GM23338 (cell line): ENCODE measurements at regions not wholly inside any gene's neighbourhood (a gene's known extent, or its start where the extent isn't known, plus 50 kb on each side); places are given as distances from the start of the nearest gene placed in this dataset.

Experiments used
- ATAC-seq: fragments of 200-7000 bp; cut with Tn5 transposase; 3 replicates; pipeline ENCODE4 v1.9.1; 2020
- DNase-seq: peaks from one replicate; pipeline ENCODE4 v3.0.0-alpha.2; 2015; ENCODE audit warnings: low spot score
- H2AFZ ChIP-seq: fragments of 200-600 bp; sonication (generic); 2 replicates; pipeline ENCODE4 v1.8.0; 2016; ENCODE audit warnings: antibody characterized with exemption, mild to moderate bottlenecking, moderate library complexity
- H3F3A ChIP-seq: fragments of 200-600 bp; sonication (generic); replicated peaks from 2 replicates; pipeline ENCODE4 v1.8.0; 2017; ENCODE audit warnings: antibody characterized with exemption, mixed run types, low read depth
- H3K27ac ChIP-seq: fragments of 200-600 bp; sonication (generic); 2 replicates; pipeline ENCODE4 v1.6.1; 2016; ENCODE audit warnings: low read depth
- H3K27me3 ChIP-seq: fragments of 200-600 bp; sonication (generic); 2 replicates; pipeline ENCODE4 v1.8.0; 2016; ENCODE audit warnings: mild to moderate bottlenecking, mixed run types, moderate library complexity; ENCODE audit not compliant: insufficient read depth
- H3K36me3 ChIP-seq: fragments of 200-600 bp; sonication (generic); 2 replicates; pipeline ENCODE4 v1.8.0; 2016; ENCODE audit warnings: mild to moderate bottlenecking; ENCODE audit not compliant: insufficient read depth
- H3K4me1 ChIP-seq: fragments of 200-600 bp; sonication (generic); 2 replicates; pipeline ENCODE4 v1.8.0; 2016; ENCODE audit warnings: mild to moderate bottlenecking, moderate library complexity; ENCODE audit not compliant: insufficient read depth
- H3K4me2 ChIP-seq: fragments of 200-600 bp; sonication (generic); 2 replicates; pipeline ENCODE4 v1.7.1; 2017; ENCODE audit warnings: mixed run types
- H3K4me3 ChIP-seq: fragments of 200-600 bp; sonication (generic); 2 replicates; pipeline ENCODE4 v1.6.1; 2016; ENCODE audit warnings: mixed run types
- H3K79me2 ChIP-seq: fragments of 200-600 bp; sonication (generic); replicated peaks from 2 replicates; pipeline ENCODE4 v1.8.0; 2017; ENCODE audit warnings: mild to moderate bottlenecking; ENCODE audit not compliant: insufficient read depth
- H3K9me2 ChIP-seq: fragments of 200-600 bp; sonication (generic); 2 replicates; pipeline ENCODE4 v1.8.0; 2017; ENCODE audit not compliant: insufficient read depth
- H4K20me1 ChIP-seq: fragments of 200-600 bp; sonication (generic); replicated peaks from 2 replicates; pipeline ENCODE4 v1.8.0; 2017; ENCODE audit warnings: mild to moderate bottlenecking; ENCODE audit not compliant: insufficient read depth
- H3K27ac Mint-ChIP-seq: 2 replicates; pipeline ENCODE4 v1.8.0; 2020; ENCODE audit warnings: inconsistent platforms, mild to moderate bottlenecking, moderate library complexity, mixed read lengths
- H3K27me3 Mint-ChIP-seq: 3 replicates; pipeline ENCODE4 v1.8.0; 2022; ENCODE audit warnings: low read depth, mild to moderate bottlenecking, moderate library complexity, mixed read lengths, inconsistent platforms; ENCODE audit not compliant: insufficient read depth, poor library complexity
- H3K36me3 Mint-ChIP-seq: 3 replicates; pipeline ENCODE4 v1.8.0; 2021; ENCODE audit warnings: low read depth, mild to moderate bottlenecking, inconsistent platforms, moderate library complexity, mixed read lengths
- H3K4me1 Mint-ChIP-seq: 3 replicates; pipeline ENCODE4 v1.8.0; 2020; ENCODE audit warnings: mild to moderate bottlenecking, inconsistent platforms, mixed read lengths
- H3K4me3 Mint-ChIP-seq: 3 replicates; pipeline ENCODE4 v1.8.0; 2021; ENCODE audit warnings: moderate library complexity, mild to moderate bottlenecking, inconsistent platforms, mixed read lengths
- H3K9me3 Mint-ChIP-seq: 3 replicates; pipeline ENCODE4 v1.8.0; 2020; ENCODE audit warnings: moderate library complexity, mild to moderate bottlenecking, inconsistent platforms, mixed read lengths
- CREB1 ChIP-seq: fragments of 250-450 bp; sonication (Bioruptor Pico); IDR thresholded peaks from 2 replicates; pipeline ENCODE4 v1.5.0; 2020; ENCODE audit warnings: low read depth, mild to moderate bottlenecking, moderate library complexity
- JUNB ChIP-seq: IDR thresholded peaks from one replicate; pipeline ENCODE4 v1.6.1; 2016; ENCODE audit warnings: antibody characterized with exemption; ENCODE audit not compliant: unreplicated experiment
- NANOG ChIP-seq: IDR thresholded peaks from 2 replicates; pipeline ENCODE4 v1.6.1; 2016; ENCODE audit warnings: antibody characterized with exemption, borderline replicate concordance
- POLR2AphosphoS5 ChIP-seq: IDR thresholded peaks from 2 replicates; pipeline ENCODE4 v1.6.1; 2016; ENCODE audit warnings: antibody characterized with exemption, low read depth
- REST ChIP-seq: IDR thresholded peaks from one replicate; pipeline ENCODE4 v1.6.1; 2018; ENCODE audit warnings: antibody characterized with exemption; ENCODE audit not compliant: unreplicated experiment
- ZNF114 ChIP-seq: fragments of 250-450 bp; sonication (Bioruptor Pico); IDR thresholded peaks from 2 replicates; pipeline ENCODE4 v1.5.0; 2020; ENCODE audit warnings: mild to moderate bottlenecking, moderate library complexity

- no peaks in the 10 kb centered on the region for H3K36me3 ChIP-seq
- TF ChIP-seq CREB1 (CRISPR knock-in tag) (no peak), ZNF114 (CRISPR knock-in tag) (no peak), POLR2AphosphoS5 (no peak), JUNB (no peak)
- H3K27me3 ChIP-seq, result no peaks in the 10 kb centered on the region
- peak overlapping the region; percentile 40; the same call in 1 of the 2 replicates for H2AFZ ChIP-seq
- no peaks in the 10 kb centered on the region for H3K9me2 ChIP-seq
- Mint-ChIP-seq H3K36me3 (no peaks in the 10 kb centered on the region; the same call in 2 of the 3 replicates), H3K4me1 (peaks cover 2% of the 10 kb centered on the region; the same call in 1 of the 3 replicates), H3K9me3 (no peaks in the 10 kb centered on the region), H3K27ac (no peak overlapping the region), H3K4me3 (no peak overlapping the region), H3K27me3 (no peaks in the 10 kb centered on the region)
- no peaks in the 10 kb centered on the region for H3F3A ChIP-seq
- ATAC-seq (no peak), DNase-seq (no peak)
- H3K79me2 ChIP-seq, result no peaks in the 10 kb centered on the region
- H4K20me1 ChIP-seq, result no peaks in the 10 kb centered on the region
- no peaks in the 10 kb centered on the region for H3K4me1 ChIP-seq
- H3K4me2 ChIP-seq, result no peak overlapping the region
- no peak overlapping the region for H3K4me3 ChIP-seq
- no peak overlapping the region for H3K27ac ChIP-seq
Measured at GRCh38 chr1:238469146-238469631, 578.5 kb upstream of the ZP4 start.

DNA sequence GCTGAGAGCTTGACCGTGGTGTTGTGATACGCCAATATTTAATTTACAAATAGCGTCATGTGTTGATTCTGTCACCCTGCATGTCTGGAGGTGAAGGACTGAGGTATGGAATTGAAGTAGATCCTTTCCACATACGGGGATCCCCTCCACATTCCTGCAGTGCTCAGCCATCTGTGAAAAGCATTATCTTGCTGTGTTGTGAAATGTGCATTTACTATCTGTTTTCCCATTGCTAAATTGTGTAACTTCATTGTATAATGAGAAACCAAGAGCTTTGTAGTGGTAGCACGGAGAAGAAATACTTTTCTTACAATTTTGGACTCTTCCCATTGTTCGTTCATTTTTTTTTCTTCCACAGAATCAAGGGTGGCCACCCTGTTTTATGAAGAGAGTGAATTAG is 577.3 kb upstream of the ZP4 start:
- Mint-ChIP-seq H3K4me3 (no peak overlapping the region), H3K27ac (no peak overlapping the region), H3K4me1 (peaks cover 2% of the 10 kb centered on the region; the same call in 1 of the 3 replicates), H3K36me3 (no peaks in the 10 kb centered on the region; the same call in 2 of the 3 replicates), H3K9me3 (no peaks in the 10 kb centered on the region), H3K27me3 (no peaks in the 10 kb centered on the region)
- no peak overlapping the region for H3K4me3 ChIP-seq
- H3K9me2 ChIP-seq, result no peaks in the 10 kb centered on the region
- H3K36me3 ChIP-seq, result no peaks in the 10 kb centered on the region
- no peaks in the 10 kb centered on the region for H3K79me2 ChIP-seq
- DNase-seq, result no peak
- H4K20me1 ChIP-seq, result no peaks in the 10 kb centered on the region
- H2AFZ ChIP-seq, result no peak overlapping the region
- no peaks in the 10 kb centered on the region for H3F3A ChIP-seq
- TF ChIP-seq REST (no peak), POLR2AphosphoS5 (no peak), NANOG (no peak)
- no peak for ATAC-seq
- H3K4me2 ChIP-seq, result no peak overlapping the region
- no peak overlapping the region for H3K27ac ChIP-seq
- no peaks in the 10 kb centered on the region for H3K27me3 ChIP-seq
- H3K4me1 ChIP-seq, result no peaks in the 10 kb centered on the region

DNA sequence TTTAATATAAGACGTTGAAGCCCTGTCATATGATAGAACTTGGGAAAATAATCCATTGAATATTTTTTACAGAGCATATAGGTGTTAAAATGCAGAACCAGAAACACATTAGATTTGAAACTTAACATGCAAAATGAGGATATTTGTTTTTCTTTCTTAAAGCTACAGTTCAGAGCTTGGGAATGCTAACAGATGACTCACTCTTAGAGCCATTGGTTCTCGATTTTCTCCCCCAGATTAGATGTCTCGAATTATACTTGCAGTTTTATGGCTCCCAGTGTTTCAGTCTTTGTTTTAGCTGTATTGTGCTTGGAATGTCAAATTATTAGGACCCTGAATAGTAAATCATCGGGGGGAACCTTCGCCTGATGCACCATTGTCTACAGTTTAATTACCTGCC is 575.7 kb upstream of the ZP4 start:
- H3F3A ChIP-seq, result no peaks in the 10 kb centered on the region
- no peaks in the 10 kb centered on the region for H3K4me1 ChIP-seq
- no peak overlapping the region for H3K27ac ChIP-seq
- H4K20me1 ChIP-seq, result no peaks in the 10 kb centered on the region
- H3K4me2 ChIP-seq, result no peak overlapping the region
- H3K9me2 ChIP-seq, result no peaks in the 10 kb centered on the region
- H3K27ac Mint-ChIP-seq, result no peak overlapping the region
- ATAC-seq, result no peak
- H3K36me3 ChIP-seq, result no peaks in the 10 kb centered on the region
- no peak overlapping the region for H3K4me3 Mint-ChIP-seq
- no peak overlapping the region for H3K4me3 ChIP-seq
- no peak overlapping the region for H2AFZ ChIP-seq
- no peak for DNase-seq
- TF ChIP-seq CREB1 (CRISPR knock-in tag), result no peak
- no peaks in the 10 kb centered on the region for H3K9me3 Mint-ChIP-seq
- no peaks in the 10 kb centered on the region; the same call in 2 of the 3 replicates for H3K36me3 Mint-ChIP-seq
- H3K79me2 ChIP-seq, result no peaks in the 10 kb centered on the region
- no peaks in the 10 kb centered on the region for H3K27me3 ChIP-seq
- peaks cover 2% of the 10 kb centered on the region; the same call in 1 of the 3 replicates for H3K4me1 Mint-ChIP-seq
- no peaks in the 10 kb centered on the region for H3K27me3 Mint-ChIP-seq
